Activated CD8-positive, alpha-beta T cell treated with anti-CD3 and anti-CD28 coated beads for 36 hours (primary cell): ENCODE measurements at regions not wholly inside any gene's neighbourhood (a gene's known extent, or its start where the extent isn't known, plus 50 kb on each side); places are given as distances from the start of the nearest gene placed in this dataset.

Experiments used
- ATAC-seq: fragments of 200-7000 bp; cut with Tn5 transposase; one replicate; pipeline ENCODE4 v1.10.0; 2021; ENCODE audit warnings: mild to moderate bottlenecking, moderate library complexity
- CTCF ChIA-PET: fragments of 350-600 bp; sonication (Branson Sonifier 250); formaldehyde crosslinking; loops from one replicate; lab custom pipeline; 2021; ENCODE audit warnings: antibody characterized with exemption; lab: Charles Lee
- POLR2A ChIA-PET: fragments of 350-600 bp; sonication (Branson Sonifier 250); formaldehyde crosslinking; loops from one replicate; lab custom pipeline; 2021; ENCODE audit warnings: antibody characterized with exemption; lab: Charles Lee
- DNase-seq: peaks from one replicate; pipeline ENCODE4 v3.0.0-alpha.2; 2020
- H3K27ac Mint-ChIP-seq: one replicate; pipeline ENCODE4 v1.8.0; 2021; ENCODE audit warnings: mild to moderate bottlenecking, mixed read lengths
- H3K27me3 Mint-ChIP-seq: one replicate; pipeline ENCODE4 v1.8.0; 2021; ENCODE audit warnings: mixed read lengths
- H3K36me3 Mint-ChIP-seq: one replicate; pipeline ENCODE4 v1.8.0; 2021; ENCODE audit warnings: low read depth, mixed read lengths
- H3K4me1 Mint-ChIP-seq: one replicate; pipeline ENCODE4 v1.8.0; 2021; ENCODE audit warnings: low read depth, mixed read lengths
- H3K4me3 Mint-ChIP-seq: one replicate; pipeline ENCODE4 v1.8.0; 2021; ENCODE audit warnings: mild to moderate bottlenecking, moderate library complexity, mixed read lengths
- H3K9me3 Mint-ChIP-seq: one replicate; pipeline ENCODE4 v1.8.0; 2021; ENCODE audit warnings: mixed read lengths
- CTCF ChIP-seq: fragments of 200-600 bp; IDR thresholded peaks from one replicate; pipeline ENCODE4 v1.8.0; 2022; ENCODE audit warnings: antibody characterized with exemption, mild to moderate bottlenecking
- intact Hi-C: fragments of 100-400 bp; cut with micrococcal nuclease; formaldehyde crosslinking; loops from one replicate; pipeline ENCODE4 v1.10.0; 2022

GRCh38 chr12:67057072-67057471, 212.1 kb upstream of the CAND1 start:
- POLR2A ChIA-PET = no interaction called here
- Mint-ChIP-seq H3K27me3 (peaks cover 11% of the 10 kb centered on the region), H3K27ac (no peak overlapping the region), H3K36me3 (no peaks in the 10 kb centered on the region), H3K4me3 (no peak overlapping the region), H3K9me3 (no peaks in the 10 kb centered on the region), H3K4me1 (no peaks in the 10 kb centered on the region)
- DNase-seq (no peak), ATAC-seq (no peak)
- intact Hi-C loops = no loop called here
- TF ChIP-seq CTCF = no peak
- CTCF ChIA-PET = no interaction called here

- Mint-ChIP-seq H3K4me3 (no peak overlapping the region), H3K27ac (no peak overlapping the region), H3K4me1 (no peaks in the 10 kb centered on the region), H3K9me3 (no peaks in the 10 kb centered on the region), H3K27me3 (peaks cover 34% of the 10 kb centered on the region), H3K36me3 (no peaks in the 10 kb centered on the region)
- intact Hi-C loops = no loop called here
- ChIA-PET POLR2A (no interaction called here), CTCF (no interaction called here)
- DNase-seq (no peak), ATAC-seq (no peak)
- no peak for TF ChIP-seq CTCF
Measured at GRCh38 chr12:67062193-67062592, 207.0 kb upstream of the CAND1 start.

GRCh38 chr12:67067453-67068203, 201.5 kb upstream of the CAND1 start:
- Mint-ChIP-seq H3K4me3 (peak overlapping the region; percentile 80), H3K36me3 (no peaks in the 10 kb centered on the region), H3K4me1 (peaks cover 7% of the 10 kb centered on the region), H3K27me3 (peaks cover 53% of the 10 kb centered on the region), H3K9me3 (no peaks in the 10 kb centered on the region), H3K27ac (no peak overlapping the region)
- ChIA-PET POLR2A (no interaction called here), CTCF (no interaction called here)
- no peak for DNase-seq
- intact Hi-C loops = no loop called here
- no peak for ATAC-seq
- no peak for TF ChIP-seq CTCF

- TF ChIP-seq CTCF = no peak
- intact Hi-C loops = no loop called here
- DNase-seq (peak; percentile 30), ATAC-seq (peak; percentile 14)
- Mint-ChIP-seq H3K36me3 (no peaks in the 10 kb centered on the region), H3K4me1 (peaks cover 7% of the 10 kb centered on the region), H3K9me3 (no peaks in the 10 kb centered on the region), H3K4me3 (peak overlapping the region; percentile 80), H3K27ac (no peak overlapping the region), H3K27me3 (peaks cover 49% of the 10 kb centered on the region)
- POLR2A ChIA-PET = no interaction called here
- CTCF ChIA-PET = no interaction called here
Measured at GRCh38 chr12:67068204-67068731, 200.9 kb upstream of the CAND1 start.

- ChIA-PET CTCF (no interaction called here), POLR2A (no interaction called here)
- TF ChIP-seq CTCF = no peak
- ATAC-seq (peak; percentile 75), DNase-seq (peak; percentile 50)
- H3K4me3 Mint-ChIP-seq = peak overlapping the region; percentile 80
- no peaks in the 10 kb centered on the region for H3K36me3 Mint-ChIP-seq
- peaks cover 7% of the 10 kb centered on the region for H3K4me1 Mint-ChIP-seq
- H3K27ac Mint-ChIP-seq = peak overlapping the region; percentile 68
- peaks cover 49% of the 10 kb centered on the region for H3K27me3 Mint-ChIP-seq
- no peaks in the 10 kb centered on the region for H3K9me3 Mint-ChIP-seq
- intact Hi-C loops = no loop called here
Measured at GRCh38 chr12:67068761-67069450, 200.3 kb upstream of the CAND1 start.
